IPS DF 4.7 (cell line): ENCODE measurements at regions not wholly inside any gene's neighbourhood (a gene's known extent, or its start where the extent isn't known, plus 50 kb on each side); places are given as distances from the start of the nearest gene placed in this dataset.
"Not testable (repeated sequence)": the region's sequence is repeated elsewhere in the genome, so short reads cannot be mapped to it uniquely, and the experiment has no call there.

Source experiments
- DNase-seq: peaks from one replicate; pipeline ENCODE4 v3.0.0-alpha.2; 2013; ENCODE audit warnings: low spot score; ENCODE audit errors: extremely low read depth

DNA sequence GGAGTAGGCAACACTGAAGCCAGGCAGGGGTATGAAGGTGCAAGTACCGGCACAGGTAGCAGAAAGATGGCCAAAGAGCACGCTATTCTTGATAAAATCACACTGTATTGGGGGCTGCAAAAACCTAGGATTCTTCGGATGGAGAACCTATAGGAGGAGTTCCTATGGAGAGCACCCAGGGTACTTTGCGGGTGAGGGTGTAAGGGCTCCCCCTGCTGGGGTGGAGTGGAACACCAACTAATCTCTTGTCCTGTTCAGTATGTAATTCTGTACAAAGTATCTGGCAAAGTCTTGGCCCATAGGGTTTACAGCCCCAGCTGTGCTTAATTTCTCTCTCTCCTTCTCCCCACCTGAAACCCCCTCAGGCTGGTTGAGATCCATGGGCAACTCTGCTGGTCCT is 393.1 kb upstream of the ASIC2 start:
- peak; percentile 5 for DNase-seq

- no peak for DNase-seq
Measured at GRCh38 chr17:33687831-33688230, 394.7 kb upstream of the ASIC2 start.

DNA sequence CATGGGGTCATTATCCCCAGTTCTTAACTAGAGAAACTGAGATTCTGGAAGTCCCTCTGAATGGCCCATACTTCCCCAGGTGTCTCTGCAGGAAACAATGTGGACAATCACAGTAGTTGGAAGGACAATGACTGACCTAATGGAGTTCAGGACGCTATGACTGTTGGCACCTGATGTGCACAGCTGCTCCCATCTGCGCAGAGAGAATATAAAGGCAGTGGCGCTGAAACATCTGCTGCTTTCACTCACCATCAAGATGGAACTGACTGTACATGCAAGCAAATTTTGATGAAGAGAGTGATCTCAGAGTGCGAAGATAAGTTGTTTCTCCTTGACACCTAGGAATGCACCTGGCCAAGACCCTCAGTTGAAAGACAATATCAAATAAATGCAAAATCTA is 395.7 kb upstream of the ASIC2 start:
- DNase-seq = no peak

GRCh38 chr17:33689725-33690124 is 396.6 kb upstream of the ASIC2 start:
- DNase-seq = no peak

DNA sequence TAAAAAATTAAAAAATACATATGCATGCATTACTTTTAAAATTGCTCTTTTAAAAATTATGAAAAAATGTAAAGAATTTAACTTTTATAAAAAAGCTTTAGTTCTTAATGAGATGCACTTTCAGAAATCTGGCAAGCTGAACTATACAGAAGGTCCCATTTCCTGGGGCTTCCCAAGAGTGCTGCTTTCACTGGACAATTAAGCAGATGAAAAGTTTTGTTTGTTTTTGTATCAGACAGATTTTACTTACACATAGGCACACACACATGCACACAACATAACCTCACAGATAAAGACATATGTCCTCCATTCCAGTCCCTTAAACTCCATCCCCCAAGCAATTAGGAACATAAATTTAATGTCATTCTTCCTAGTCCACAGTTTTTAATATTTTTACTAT is 402.3 kb upstream of the ASIC2 start:
- no peak for DNase-seq

- DNase-seq = no peak
Measured at GRCh38 chr17:33696102-33696501, 403.0 kb upstream of the ASIC2 start.

- no peak for DNase-seq
Measured at GRCh38 chr17:33697557-33697956, 404.5 kb upstream of the ASIC2 start.

- no peak for DNase-seq
Measured at GRCh38 chr17:33701910-33702309, 408.8 kb upstream of the ASIC2 start.

DNA sequence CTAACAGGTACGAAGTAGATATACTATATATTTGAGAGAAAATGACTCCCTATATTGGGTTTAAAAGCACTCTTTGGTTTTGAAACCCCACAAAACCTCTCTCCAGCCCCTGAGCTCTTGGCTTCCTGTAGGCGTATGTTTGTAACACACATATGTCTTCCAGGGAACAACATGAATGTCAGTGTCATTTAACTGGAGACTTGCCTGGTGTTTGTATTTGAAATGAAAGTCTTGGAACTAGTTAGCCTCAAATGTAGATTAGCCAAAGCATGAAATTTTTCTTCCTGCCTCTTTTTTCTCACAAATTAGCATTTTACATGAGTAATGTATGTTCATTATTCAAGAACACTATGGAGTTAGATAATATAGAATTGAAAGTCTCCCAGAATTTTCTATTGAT is 411.8 kb upstream of the ASIC2 start:
- no peak for DNase-seq

DNA sequence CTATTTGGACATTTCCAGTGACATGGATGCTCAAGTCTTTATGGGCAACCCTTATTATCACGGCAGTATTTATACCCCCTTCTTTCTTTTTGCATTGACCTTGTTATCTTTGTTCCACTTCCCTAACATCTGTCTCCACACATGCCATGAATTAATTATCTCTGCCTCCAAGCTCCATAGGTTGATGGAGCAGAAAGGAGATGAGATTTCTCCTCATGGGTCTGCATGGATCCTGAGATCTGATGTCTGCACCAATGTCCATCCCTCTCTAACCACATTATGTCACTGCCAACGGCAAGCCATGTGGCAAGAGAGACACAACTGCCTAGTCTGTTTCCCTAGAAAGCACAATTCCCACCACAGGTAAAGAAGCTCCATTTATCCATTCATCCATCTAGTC is 416.8 kb upstream of the ASIC2 start:
- DNase-seq = no peak

DNA sequence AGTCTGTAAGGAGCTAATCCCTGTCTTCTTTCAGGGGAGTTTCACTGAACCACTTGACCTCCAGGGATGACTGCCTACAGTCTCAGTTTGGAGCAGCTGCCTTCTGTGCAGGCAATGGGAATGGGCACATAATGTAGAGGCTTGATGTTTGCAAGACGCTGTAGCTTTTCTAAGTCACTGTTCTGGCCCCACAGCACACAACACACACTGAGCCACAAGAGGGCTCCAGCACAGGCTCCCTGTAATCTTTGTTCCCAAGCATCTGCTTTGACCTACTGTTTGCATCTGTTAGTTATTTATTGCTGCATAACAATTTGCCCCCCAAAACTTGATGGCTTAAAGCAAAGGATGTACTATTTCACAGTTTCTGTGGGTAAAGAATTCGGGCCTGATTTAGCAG is 419.0 kb upstream of the ASIC2 start:
- no peak for DNase-seq

DNA sequence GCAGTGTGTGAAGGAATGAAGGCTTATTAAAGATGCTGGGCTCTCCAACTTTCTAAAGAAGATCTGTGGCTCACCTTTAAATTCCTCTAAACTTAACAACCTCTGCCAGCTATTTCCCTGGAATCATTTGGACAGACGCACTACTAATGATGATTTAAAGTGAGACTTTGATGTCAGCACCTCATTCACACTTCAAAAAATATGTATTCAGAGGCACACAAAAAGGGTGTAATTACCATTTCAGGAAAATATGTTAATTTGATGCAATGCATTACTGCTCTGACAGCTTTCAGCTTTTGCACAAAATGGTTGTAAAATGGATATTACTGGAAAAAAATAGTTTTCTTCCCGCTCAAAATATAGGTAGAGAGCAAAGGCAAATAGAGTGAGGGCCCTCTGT is 423.9 kb upstream of the ASIC2 start:
- no peak for DNase-seq

DNA sequence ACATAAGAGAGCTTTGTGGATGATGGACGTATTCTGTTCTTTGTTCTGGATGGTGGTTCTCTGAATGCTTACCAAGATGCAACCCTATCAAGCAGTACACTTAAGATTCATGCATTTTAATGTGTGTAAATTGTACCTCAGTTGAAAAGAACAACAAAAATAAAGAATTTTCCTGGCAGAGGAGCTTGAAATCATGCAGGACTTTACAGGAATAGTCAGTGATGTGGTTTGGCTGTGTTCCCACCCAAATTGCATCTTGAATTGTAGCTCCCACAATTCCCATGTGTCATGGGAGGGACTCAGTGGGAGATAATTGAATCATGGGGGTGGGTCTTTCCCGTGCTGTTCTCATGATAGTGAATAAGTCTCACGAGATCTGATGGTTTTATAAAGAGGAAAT is 430.6 kb upstream of the ASIC2 start:
- DNase-seq = not testable (repeated sequence)

DNA sequence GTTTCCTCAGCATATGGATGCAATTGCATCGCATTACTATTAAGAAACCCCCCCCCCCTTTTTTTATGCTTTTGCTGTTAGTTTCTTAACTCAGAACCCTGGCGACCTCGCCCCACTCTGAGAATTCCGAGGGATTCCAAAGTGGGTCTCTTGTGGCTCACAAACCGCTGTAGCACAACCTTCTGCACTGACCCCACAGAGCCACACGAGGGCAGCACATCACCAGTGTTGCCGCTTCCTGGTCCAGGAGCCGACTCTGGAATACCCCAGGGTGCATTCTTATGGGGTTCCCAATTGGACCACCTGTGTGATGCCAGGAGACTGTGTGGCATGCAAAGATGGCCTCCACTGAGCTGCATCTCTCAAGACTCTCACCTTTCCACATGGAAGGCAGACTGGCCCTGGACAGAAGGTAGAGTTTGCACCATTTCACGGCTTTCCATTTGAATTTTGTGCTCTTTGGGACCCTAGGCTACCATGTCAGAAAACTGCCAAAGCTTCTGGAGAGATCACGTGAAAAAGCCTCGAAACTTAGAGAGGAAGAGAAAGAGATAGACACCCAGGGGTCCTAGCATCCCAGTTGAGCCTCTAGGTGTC is 432.7 kb upstream of the ASIC2 start:
- peak; percentile 51 for DNase-seq

DNA sequence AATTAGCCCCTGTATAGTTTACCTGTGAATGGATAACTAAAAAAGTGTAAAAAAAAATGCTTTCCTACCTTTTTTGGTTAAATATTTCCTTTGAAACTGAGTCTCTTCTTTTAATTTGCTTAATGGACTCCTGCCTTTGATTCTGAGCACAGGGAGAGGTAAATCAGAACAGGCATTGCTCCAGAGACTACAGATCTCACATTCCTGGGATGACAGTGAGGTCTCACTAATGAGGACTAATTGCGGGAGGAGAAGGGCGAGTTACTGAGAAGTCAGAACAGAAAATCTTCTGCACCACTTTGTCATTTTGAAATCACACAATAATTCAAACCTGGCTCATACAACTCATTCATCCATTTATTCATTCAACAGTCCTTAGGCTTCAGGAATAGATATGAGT is 437.0 kb upstream of the ASIC2 start:
- DNase-seq = no peak

GRCh38 chr17:33732116-33732515 is 439.0 kb upstream of the ASIC2 start:
- DNase-seq = no peak

- no peak for DNase-seq
Measured at GRCh38 chr17:33739714-33740113, 446.6 kb upstream of the ASIC2 start.

DNA sequence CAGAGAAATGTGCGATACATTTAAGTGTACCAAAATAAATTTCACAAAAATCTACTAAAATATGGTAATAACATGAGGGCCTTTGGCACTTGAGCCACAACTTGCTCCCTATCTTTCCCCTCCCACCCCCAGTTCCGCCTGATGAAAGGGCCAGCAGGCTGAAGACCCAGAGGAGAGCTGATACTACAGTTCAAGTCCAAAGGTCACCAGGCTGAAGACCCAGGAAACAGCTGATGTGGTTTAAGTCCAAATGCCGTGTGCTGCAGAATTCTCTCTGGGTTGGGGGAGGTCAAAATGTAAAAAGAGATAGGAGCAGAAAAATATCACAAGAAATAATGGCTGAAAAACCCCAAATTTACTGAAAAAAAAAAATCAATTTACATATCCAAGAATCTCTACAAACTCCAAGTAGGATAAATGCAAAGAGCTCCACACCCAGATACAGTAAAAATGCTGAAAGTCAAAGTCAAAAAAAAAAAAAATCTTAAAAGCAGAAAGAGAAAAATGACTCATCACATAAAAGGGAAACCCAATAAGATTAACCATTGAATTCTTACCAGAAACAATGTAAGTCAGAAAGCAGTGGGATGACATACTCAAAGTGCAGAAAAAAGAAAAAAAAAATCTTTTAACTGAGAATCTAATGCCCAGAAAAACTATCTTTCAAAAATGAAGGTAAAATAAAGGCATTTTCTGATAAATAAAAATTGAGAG is 452.1 kb upstream of the ASIC2 start:
- DNase-seq = no peak

DNA sequence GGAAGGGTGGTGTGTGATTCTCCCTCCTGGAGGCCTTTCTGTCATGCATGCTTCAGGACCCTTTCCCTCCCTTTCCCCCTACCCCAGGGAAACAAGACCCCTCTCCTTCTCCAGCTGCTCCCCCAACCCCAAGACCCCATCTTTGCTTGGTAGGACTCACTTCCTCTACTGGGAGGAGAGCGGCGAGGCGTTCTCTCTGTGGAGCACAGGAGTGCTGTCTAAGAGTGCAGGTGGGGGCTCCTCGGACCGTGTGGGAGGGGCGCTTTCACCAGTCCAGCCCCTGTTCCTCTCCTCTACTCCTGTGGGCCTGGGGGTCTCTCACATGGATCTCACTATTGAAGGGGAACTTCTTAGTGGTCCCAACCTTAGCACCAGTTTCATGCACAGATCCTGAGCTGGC is 456.1 kb upstream of the ASIC2 start:
- no peak for DNase-seq

DNA sequence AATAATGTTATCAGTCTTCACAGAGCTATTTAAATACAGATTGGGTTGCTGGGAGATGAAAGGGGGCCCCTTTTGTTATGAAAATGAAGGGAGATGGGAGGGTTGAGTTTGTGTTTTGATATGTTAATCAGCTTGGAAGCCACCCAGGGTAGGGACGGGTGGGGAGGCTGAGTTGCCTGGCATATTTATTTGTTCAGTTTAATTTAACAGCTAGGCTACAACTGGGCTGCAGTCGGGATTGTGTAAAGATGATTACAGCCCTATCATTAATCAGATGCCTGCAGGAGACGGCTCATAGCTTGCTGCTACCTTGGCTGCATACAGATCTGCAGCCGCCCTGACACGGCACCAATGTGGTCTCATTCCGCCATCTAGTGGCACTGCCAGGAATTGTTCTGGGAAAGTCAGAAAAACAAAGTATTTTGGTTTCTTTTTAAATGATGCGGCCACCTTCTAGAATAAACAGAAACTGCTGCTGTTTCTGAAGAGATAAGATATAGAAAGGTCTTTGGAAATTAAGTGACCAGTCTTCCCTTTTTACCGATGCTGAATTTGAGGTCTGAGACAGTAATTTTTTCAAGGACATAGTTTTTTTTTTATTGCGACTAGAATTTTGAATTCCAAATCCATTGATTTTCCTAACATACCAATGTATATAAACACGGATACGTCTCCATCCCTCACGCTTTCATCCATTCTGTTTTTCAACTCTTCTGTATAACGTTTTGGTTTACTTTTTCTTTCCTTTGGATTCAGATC is 458.0 kb upstream of the ASIC2 start:
- DNase-seq = peak; percentile 44

- no peak for DNase-seq
Measured at GRCh38 chr17:33751702-33752065, 458.6 kb upstream of the ASIC2 start.

DNA sequence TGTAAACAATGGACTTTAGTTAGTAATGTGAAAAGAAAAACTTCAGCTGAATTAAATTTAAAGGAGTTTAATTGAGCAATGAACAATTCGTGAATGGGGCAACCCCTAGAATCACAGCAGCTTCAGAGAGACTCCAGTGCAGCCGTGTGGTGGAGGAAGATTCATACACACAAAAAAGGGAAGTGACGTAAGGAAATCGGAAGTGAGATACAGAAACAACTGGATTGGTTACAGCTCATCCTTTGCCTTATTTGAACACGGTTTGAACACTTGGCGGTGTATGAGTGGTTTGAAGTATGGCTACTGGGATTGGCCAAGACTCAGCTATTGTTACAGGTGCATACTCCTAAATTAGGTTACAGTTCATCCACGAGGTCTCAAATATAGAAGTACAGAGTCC is 460.4 kb upstream of the ASIC2 start:
- DNase-seq = no peak

GRCh38 chr17:33756021-33756420 is 462.9 kb upstream of the ASIC2 start:
- no peak for DNase-seq
